ENCODE measurements at regions not wholly inside any gene's neighbourhood (a gene's known extent, or its start where the extent isn't known, plus 50 kb on each side); places are given as distances from the start of the nearest gene placed in this dataset.

DNA sequence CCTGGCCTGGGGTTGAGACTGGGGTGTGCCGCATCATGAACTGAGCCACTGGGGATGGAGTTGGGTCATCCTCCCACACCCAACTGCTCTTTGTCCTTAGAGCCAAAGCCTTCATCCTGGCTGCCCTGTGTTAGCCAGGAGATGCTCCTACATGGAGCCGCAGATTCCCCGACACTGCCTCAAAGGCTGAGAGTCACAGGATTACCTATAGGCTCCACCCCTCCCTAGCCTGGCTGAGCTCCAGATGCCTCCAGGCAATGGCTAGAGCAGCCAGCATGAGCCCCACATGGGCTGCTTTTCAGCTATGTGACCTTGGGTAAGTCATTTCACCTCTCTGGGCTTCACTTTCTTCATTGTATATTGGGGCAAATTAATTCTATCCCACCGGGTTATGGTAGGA, 119.9 kb upstream of the POU3F1 start:
- Histone ChIP-seq H4K5ac (ENCODE audit: insufficient read length, low read depth, low read length) (no peak overlapping the region), H4K8ac (replicated peaks; ENCODE audit: insufficient read length, low read depth, low read length) (no peak overlapping the region), H2BK15ac (ENCODE audit: low read depth, low read length) (no peak overlapping the region), H2AK5ac (ENCODE audit: insufficient read length, low read length) (no peak overlapping the region), H3K9me3 (ENCODE audit: control insufficient read depth, low read depth, low read length) (no peaks in the 10 kb centered on the region), H3T11ph (ENCODE audit: low read length) (no peak overlapping the region), H2BK20ac (ENCODE audit: low read depth, low read length, poor library complexity, severe bottlenecking) (no peak overlapping the region), H4K91ac (ENCODE audit: insufficient read length, low read depth, low read length) (no peak overlapping the region), H3K23me2 (ENCODE audit: insufficient read length, low read depth, low read length, poor library complexity, severe bottlenecking) (no peaks in the 10 kb centered on the region), H3K4ac (ENCODE audit: low read depth, low read length) (no peak overlapping the region), H3K27me3 (ENCODE audit: insufficient read depth, low read length) (0 out of 2 replicates have a peak, but pooled peaks cover 2% of the 10 kb centered on the region), H3K9ac (ENCODE audit: extremely low read depth, insufficient read length, low read length) (no peak overlapping the region), H2BK120ac (ENCODE audit: low read depth, low read length, poor library complexity, severe bottlenecking) (no peak overlapping the region), H3K79me1 (ENCODE audit: insufficient read depth, low read depth, low read length, poor library complexity, severe bottlenecking) (no peaks in the 10 kb centered on the region), H3K23ac (ENCODE audit: insufficient read length, low read depth, low read length) (no peak overlapping the region), H3K14ac (ENCODE audit: insufficient read depth, low read length) (no peak overlapping the region), H4K20me1 (ENCODE audit: control insufficient read depth, insufficient read depth, insufficient read length) (no peaks in the 10 kb centered on the region), H3K56ac (ENCODE audit: insufficient read length, low read depth, low read length) (no peak overlapping the region), H3K4me1 (ENCODE audit: insufficient read depth, low read length) (no peaks in the 10 kb centered on the region), H3K27ac (ENCODE audit: insufficient read length, low read depth, low read length) (no peak overlapping the region), H3K79me2 (ENCODE audit: insufficient read depth, low read length) (no peaks in the 10 kb centered on the region), H3K4me2 (ENCODE audit: insufficient read depth, insufficient read length, low read length) (no peak overlapping the region), H2BK5ac (ENCODE audit: insufficient read length, low read length) (no peak overlapping the region), H3K18ac (ENCODE audit: insufficient read length, low read depth, low read length) (no peak overlapping the region), H2AFZ (ENCODE audit: low read length) (no peak overlapping the region), H2BK12ac (ENCODE audit: insufficient read length, low read depth, low read length) (no peak overlapping the region)
- peaks cover 6% of the 10 kb centered on the region in 2 experiments for H3K4me1 Mint-ChIP-seq
- no CpG with 5 or more reads among the region's 4 CpGs for WGBS (ENCODE audit: extremely low coverage, insufficient read length, low lambda C conversion rate)
- DNase-seq = no peak
- H3K27ac Mint-ChIP-seq = no peak overlapping the region
- no peaks in the 10 kb centered on the region; a peak in 2 of 7 replicates for H3K36me3 Mint-ChIP-seq (ENCODE audit: insufficient read depth in 1 of 3, low read depth in 3 of 3)
- H3K4me3 Mint-ChIP-seq = no peak overlapping the region
- H3K27me3 Mint-ChIP-seq (ENCODE audit: low read depth) = peaks cover 2% of the 10 kb centered on the region; the same call in 1 of the 2 replicates
- H3K9me3 Mint-ChIP-seq = no peaks in the 10 kb centered on the region
- TF ChIP-seq, protein P1, sequence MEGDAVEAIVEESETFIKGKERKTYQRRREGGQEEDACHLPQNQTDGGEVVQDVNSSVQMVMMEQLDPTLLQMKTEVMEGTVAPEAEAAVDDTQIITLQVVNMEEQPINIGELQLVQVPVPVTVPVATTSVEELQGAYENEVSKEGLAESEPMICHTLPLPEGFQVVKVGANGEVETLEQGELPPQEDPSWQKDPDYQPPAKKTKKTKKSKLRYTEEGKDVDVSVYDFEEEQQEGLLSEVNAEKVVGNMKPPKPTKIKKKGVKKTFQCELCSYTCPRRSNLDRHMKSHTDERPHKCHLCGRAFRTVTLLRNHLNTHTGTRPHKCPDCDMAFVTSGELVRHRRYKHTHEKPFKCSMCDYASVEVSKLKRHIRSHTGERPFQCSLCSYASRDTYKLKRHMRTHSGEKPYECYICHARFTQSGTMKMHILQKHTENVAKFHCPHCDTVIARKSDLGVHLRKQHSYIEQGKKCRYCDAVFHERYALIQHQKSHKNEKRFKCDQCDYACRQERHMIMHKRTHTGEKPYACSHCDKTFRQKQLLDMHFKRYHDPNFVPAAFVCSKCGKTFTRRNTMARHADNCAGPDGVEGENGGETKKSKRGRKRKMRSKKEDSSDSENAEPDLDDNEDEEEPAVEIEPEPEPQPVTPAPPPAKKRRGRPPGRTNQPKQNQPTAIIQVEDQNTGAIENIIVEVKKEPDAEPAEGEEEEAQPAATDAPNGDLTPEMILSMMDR (conservative IDR thresholded peaks at IDR 0.05) = no peak

Data from H9 (cell line).